C4-2B (cell line): ENCODE measurements at regions not wholly inside any gene's neighbourhood (a gene's known extent, or its start where the extent isn't known, plus 50 kb on each side); places are given as distances from the start of the nearest gene placed in this dataset.

Experiments used
- H3K27ac ChIP-seq: fragments of 450-650 bp; 2 replicates; pipeline ENCODE4 v1.5.1; 2017
- ZFX ChIP-seq: fragments of 450-650 bp; IDR thresholded peaks from 2 replicates; pipeline ENCODE4 v1.6.1; 2017
- TF ChIP-seq, protein P1 (sequence below): fragments of 450-650 bp; conservative IDR thresholded peaks from 2 replicates; pipeline ENCODE4 v1.5.1; 2017; ENCODE audit warnings: mild to moderate bottlenecking

- H3K27ac ChIP-seq = no peak overlapping the region
Measured at GRCh38 chr11:56898856-56899255, 89.9 kb upstream of the OR5AK2 start.

GRCh38 chr11:56890584-56891305 is 98.0 kb upstream of the OR5AK2 start:
- TF ChIP-seq, protein P1, sequence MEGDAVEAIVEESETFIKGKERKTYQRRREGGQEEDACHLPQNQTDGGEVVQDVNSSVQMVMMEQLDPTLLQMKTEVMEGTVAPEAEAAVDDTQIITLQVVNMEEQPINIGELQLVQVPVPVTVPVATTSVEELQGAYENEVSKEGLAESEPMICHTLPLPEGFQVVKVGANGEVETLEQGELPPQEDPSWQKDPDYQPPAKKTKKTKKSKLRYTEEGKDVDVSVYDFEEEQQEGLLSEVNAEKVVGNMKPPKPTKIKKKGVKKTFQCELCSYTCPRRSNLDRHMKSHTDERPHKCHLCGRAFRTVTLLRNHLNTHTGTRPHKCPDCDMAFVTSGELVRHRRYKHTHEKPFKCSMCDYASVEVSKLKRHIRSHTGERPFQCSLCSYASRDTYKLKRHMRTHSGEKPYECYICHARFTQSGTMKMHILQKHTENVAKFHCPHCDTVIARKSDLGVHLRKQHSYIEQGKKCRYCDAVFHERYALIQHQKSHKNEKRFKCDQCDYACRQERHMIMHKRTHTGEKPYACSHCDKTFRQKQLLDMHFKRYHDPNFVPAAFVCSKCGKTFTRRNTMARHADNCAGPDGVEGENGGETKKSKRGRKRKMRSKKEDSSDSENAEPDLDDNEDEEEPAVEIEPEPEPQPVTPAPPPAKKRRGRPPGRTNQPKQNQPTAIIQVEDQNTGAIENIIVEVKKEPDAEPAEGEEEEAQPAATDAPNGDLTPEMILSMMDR = no peak
- TF ChIP-seq ZFX = no peak

More at GRCh38 chr11:56898856-56899255, 89.9 kb upstream of the OR5AK2 start:
- no peak for TF ChIP-seq ZFX
- TF ChIP-seq, protein P1 = no peak

GRCh38 chr11:56889986-56890385 is 98.7 kb upstream of the OR5AK2 start:
- H3K27ac ChIP-seq = no peak overlapping the region; the same call in 1 of the 2 replicates
- TF ChIP-seq ZFX = no peak

More at GRCh38 chr11:56890584-56891305, 98.0 kb upstream of the OR5AK2 start:
- no peak overlapping the region for H3K27ac ChIP-seq

DNA sequence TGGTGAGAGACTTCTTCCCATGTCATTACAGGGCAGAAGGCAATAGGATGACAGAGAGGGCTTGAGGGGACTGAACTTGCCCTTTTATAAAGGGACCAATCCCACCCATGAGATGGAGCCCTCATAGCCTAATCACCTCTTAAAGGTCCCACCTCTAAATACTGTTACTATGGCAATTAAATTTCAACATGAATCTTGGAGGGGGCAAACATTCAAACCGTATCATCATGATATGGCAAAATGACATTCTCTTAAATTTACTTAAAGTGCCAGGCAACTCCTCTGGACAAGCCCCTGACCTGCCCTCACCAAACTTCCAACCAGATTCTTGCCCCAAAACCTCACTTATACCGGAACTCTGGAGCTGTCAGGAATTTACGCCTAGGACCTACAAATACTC is 100.8 kb upstream of the OR5AK2 start:
- TF ChIP-seq ZFX = no peak
- TF ChIP-seq, protein P1 = no peak
- no peak overlapping the region for H3K27ac ChIP-seq

GRCh38 chr11:56886455-56886854 is 102.3 kb upstream of the OR5AK2 start:
- H3K27ac ChIP-seq = no peak overlapping the region
- TF ChIP-seq ZFX = no peak
- TF ChIP-seq, protein P1 = no peak

DNA sequence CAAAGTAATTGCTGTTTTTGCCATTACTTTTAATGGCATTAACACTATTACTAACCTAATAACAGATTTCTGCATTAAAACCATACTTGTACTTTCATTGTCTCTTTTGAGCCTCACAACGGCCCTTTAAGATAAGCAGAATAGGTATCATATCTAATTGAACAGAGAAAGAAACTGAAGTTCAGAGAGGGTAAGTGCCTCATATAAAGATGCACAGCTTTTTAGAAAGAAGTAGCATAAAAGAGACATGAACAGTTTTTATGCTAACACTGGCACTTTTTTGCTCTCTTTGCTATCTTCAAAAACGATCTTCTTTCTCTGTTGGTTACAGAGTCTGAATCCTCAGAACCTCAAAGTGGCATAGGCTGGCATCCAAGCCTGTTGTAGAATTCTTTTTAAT is 102.9 kb upstream of the OR5AK2 start:
- H3K27ac ChIP-seq = no peak overlapping the region

GRCh38 chr11:56885177-56885576 is 103.5 kb upstream of the OR5AK2 start:
- no peak overlapping the region for H3K27ac ChIP-seq
- no peak for TF ChIP-seq ZFX
- TF ChIP-seq, protein P1 = no peak

More for the DNA sequence above, 102.9 kb upstream of the OR5AK2 start:
- TF ChIP-seq ZFX = no peak
- TF ChIP-seq, protein P1 = no peak

GRCh38 chr11:56883371-56883987 is 105.2 kb upstream of the OR5AK2 start:
- TF ChIP-seq, protein P1 = no peak
- no peak for TF ChIP-seq ZFX
- no peak overlapping the region for H3K27ac ChIP-seq
